T-cell (primary cell): ENCODE measurements at regions not wholly inside any gene's neighbourhood (a gene's known extent, or its start where the extent isn't known, plus 50 kb on each side); places are given as distances from the start of the nearest gene placed in this dataset.

ENCODE experiments used
- ATAC-seq, 4 experiments: fragments of 200-7000 bp in 3 of 4; fragments of 150-1000 bp in 1 of 4; cut with Tn5 transposase; replicated peaks in 1 of 4; 1 replicate in 3 of 4; 2 replicates in 1 of 4; pipeline ENCODE4 v1.10.0; 2021; ENCODE audit warnings: moderate library complexity in 3 of 4, mild to moderate bottlenecking in 2 of 4, moderate number of reproducible peaks in 1 of 4
- CTCF ChIA-PET, 2 donors: fragments of 300-600 bp; sonication (Branson Sonifier 250); formaldehyde crosslinking; loops; one replicate each; lab custom pipeline; 2022; ENCODE audit warnings: antibody characterized with exemption in 2 of 2; lab: Charles Lee
- POLR2A ChIA-PET, 2 donors: fragments of 300-600 bp; sonication (Branson Sonifier 250); formaldehyde crosslinking; loops; one replicate each; lab custom pipeline; 2022; ENCODE audit warnings: antibody characterized with exemption in 2 of 2; lab: Charles Lee
- DNase-seq, 35 experiments: peaks; one replicate each; pipeline versions ENCODE4 v3.0.0 to v3.0.0-alpha.2; 2013 to 2023
- H3K27ac ChIP-seq: one replicate; pipeline ENCODE4 v1.5.1; 2013; ENCODE audit warnings: low read length
- H3K27me3 ChIP-seq, 2 experiments: replicated peaks in 1 of 2; 1 replicate in 1 of 2; 2 replicates in 1 of 2; pipeline versions ENCODE4 v1.6.1 to v1.7.0; 2013; ENCODE audit warnings: low read length in 1 of 2, mixed read lengths in 1 of 2; ENCODE audit not compliant: control insufficient read depth in 2 of 2, insufficient read depth in 2 of 2; ENCODE audit errors: extremely low read depth in 1 of 2
- H3K36me3 ChIP-seq, 2 donors: 1 replicate in 1 of 2; 2 replicates in 1 of 2; pipeline versions ENCODE4 v1.6.1 to v1.7.0; 2013; ENCODE audit warnings: low read length in 1 of 2; ENCODE audit not compliant: control insufficient read depth in 2 of 2, insufficient read depth in 1 of 2; ENCODE audit errors: extremely low read depth in 1 of 2
- H3K4me1 ChIP-seq, 2 experiments: 1 replicate in 1 of 2; 2 replicates in 1 of 2; pipeline versions ENCODE4 v1.6.1 to v1.7.0; 2013; ENCODE audit warnings: low read length in 2 of 2, mixed read lengths in 1 of 2; ENCODE audit not compliant: insufficient read depth in 2 of 2, control insufficient read depth in 1 of 2; ENCODE audit errors: extremely low read depth in 1 of 2
- H3K4me3 ChIP-seq, 2 donors: 1 replicate in 1 of 2; 2 replicates in 1 of 2; pipeline versions ENCODE4 v1.5.1 to v1.7.0; 2013; ENCODE audit warnings: mild to moderate bottlenecking in 2 of 2, low read length in 1 of 2, moderate library complexity in 1 of 2; ENCODE audit not compliant: control insufficient read depth in 1 of 2; ENCODE audit errors: extremely low read depth in 1 of 2
- H3K9me3 ChIP-seq: 2 replicates; pipeline ENCODE4 v1.7.0; 2013
- H3K27ac Mint-ChIP-seq, 2 donors: one replicate each; pipeline ENCODE4 v1.8.0; 2020 to 2021; ENCODE audit warnings: mild to moderate bottlenecking in 2 of 2, mixed read lengths in 2 of 2
- H3K27me3 Mint-ChIP-seq, 2 donors: one replicate each; pipeline ENCODE4 v1.8.0; 2021 to 2022; ENCODE audit warnings: mixed read lengths in 2 of 2
- H3K36me3 Mint-ChIP-seq: one replicate; pipeline ENCODE4 v1.8.0; 2021; ENCODE audit warnings: mixed read lengths
- H3K4me1 Mint-ChIP-seq, 3 donors: one replicate each; pipeline ENCODE4 v1.8.0; 2020 to 2022; ENCODE audit warnings: mixed read lengths in 3 of 3, mild to moderate bottlenecking in 1 of 3
- H3K4me3 Mint-ChIP-seq, 3 donors: one replicate each; pipeline ENCODE4 v1.8.0; 2020 to 2022; ENCODE audit warnings: mild to moderate bottlenecking in 3 of 3, mixed read lengths in 3 of 3, moderate library complexity in 3 of 3
- H3K9me3 Mint-ChIP-seq, 3 donors: one replicate each; pipeline ENCODE4 v1.8.0; 2020 to 2022; ENCODE audit warnings: mixed read lengths in 3 of 3
- WGBS: methylation state at CpG from one replicate; pipeline ENCODE4 v1.1.5; 2013; ENCODE audit warnings: missing lambda C conversion rate; ENCODE audit not compliant: insufficient coverage; 5-methylcytosine and 5-hydroxymethylcytosine counted together

GRCh38 chr18:73621091-73621490 lies 526.5 kb downstream of the FBXO15 start:
- Mint-ChIP-seq H3K27ac (no peak overlapping the region), H3K9me3 (peaks cover under 1 to 11% (median 2%) of the 10 kb centered on the region in 3 donors), H3K4me1 (no peaks in the 10 kb centered on the region), H3K4me3 (no peak overlapping the region), H3K27me3 (no peaks in the 10 kb centered on the region), H3K36me3 (no peaks in the 10 kb centered on the region)
- Histone ChIP-seq H3K4me1 (no peaks in the 10 kb centered on the region), H3K27ac (no peak overlapping the region), H3K27me3 (no peaks in the 10 kb centered on the region), H3K4me3 (no peak overlapping the region), H3K9me3 (no peaks in the 10 kb centered on the region), H3K36me3 (no peaks in the 10 kb centered on the region)
- ATAC-seq, result no peak
- no peak for DNase-seq
- ChIA-PET POLR2A (no interaction called here), CTCF (no interaction called here)
- 100% methylated on average over 1 of the region's 1 CpG for WGBS

GRCh38 chr18:73617981-73618380 lies 529.7 kb downstream of the FBXO15 start:
- no peaks in the 10 kb centered on the region for H3K36me3 Mint-ChIP-seq
- Histone ChIP-seq H3K4me1 (no peaks in the 10 kb centered on the region), H3K27ac (no peak overlapping the region), H3K27me3 (no peaks in the 10 kb centered on the region), H3K36me3 (no peaks in the 10 kb centered on the region), H3K9me3 (no peaks in the 10 kb centered on the region), H3K4me3 (no peak overlapping the region)
- H3K9me3 Mint-ChIP-seq, result peaks cover 2 to 13% (median 6%) of the 10 kb centered on the region in 3 donors
- no peaks in the 10 kb centered on the region for H3K27me3 Mint-ChIP-seq
- H3K27ac Mint-ChIP-seq, result no peak overlapping the region
- POLR2A ChIA-PET, result no interaction called here
- CTCF ChIA-PET, result no interaction called here
- no peaks in the 10 kb centered on the region for H3K4me1 Mint-ChIP-seq
- H3K4me3 Mint-ChIP-seq, result no peak overlapping the region
- no peak for DNase-seq
- ATAC-seq, result no peak

DNA sequence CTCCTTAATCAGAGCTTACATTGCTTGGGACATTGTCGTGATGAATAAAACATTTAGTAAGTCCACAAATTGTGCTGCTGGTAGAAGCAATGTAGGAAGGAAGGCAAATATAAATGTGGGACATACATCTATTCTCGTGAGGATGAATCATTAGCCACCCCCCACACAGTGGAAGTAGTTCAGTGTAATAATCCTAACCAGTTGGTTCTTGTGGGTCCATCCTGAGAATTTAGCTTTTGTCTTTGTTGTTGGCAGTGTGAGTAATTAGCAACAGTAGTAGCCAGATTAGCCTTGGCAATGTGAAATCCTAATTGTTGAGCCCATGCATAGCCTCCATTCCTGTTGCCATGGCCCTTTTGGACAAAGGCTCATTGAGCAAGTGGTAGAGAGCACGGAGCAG lies 532.1 kb downstream of the FBXO15 start:
- Mint-ChIP-seq H3K4me1 (no peaks in the 10 kb centered on the region), H3K9me3 (peaks cover 0 to 16% (median 6%) of the 10 kb centered on the region in 3 donors), H3K36me3 (no peaks in the 10 kb centered on the region), H3K4me3 (no peak overlapping the region), H3K27me3 (no peaks in the 10 kb centered on the region), H3K27ac (no peak overlapping the region)
- POLR2A ChIA-PET, result no interaction called here
- H3K4me3 ChIP-seq, result no peak overlapping the region
- DNase-seq (no peak), ATAC-seq (no peak)
- H3K4me1 ChIP-seq, result no peaks in the 10 kb centered on the region
- H3K27ac ChIP-seq, result no peak overlapping the region
- no peaks in the 10 kb centered on the region for H3K36me3 ChIP-seq
- CTCF ChIA-PET, result no interaction called here
- WGBS, result 100% methylated on average over 1 of the region's 3 CpGs
- no peaks in the 10 kb centered on the region for H3K9me3 ChIP-seq
- no peaks in the 10 kb centered on the region for H3K27me3 ChIP-seq

GRCh38 chr18:73614812-73615211 lies 532.8 kb downstream of the FBXO15 start:
- Mint-ChIP-seq H3K27ac (no peak overlapping the region), H3K4me1 (no peaks in the 10 kb centered on the region), H3K36me3 (no peaks in the 10 kb centered on the region), H3K9me3 (peaks cover 0 to 16% (median 6%) of the 10 kb centered on the region in 3 donors), H3K27me3 (no peaks in the 10 kb centered on the region), H3K4me3 (no peak overlapping the region)
- CTCF ChIA-PET, result no interaction called here
- no CpG with 5 or more reads among the region's 1 CpG for WGBS
- no peak overlapping the region for H3K27ac ChIP-seq
- no peaks in the 10 kb centered on the region for H3K36me3 ChIP-seq
- POLR2A ChIA-PET, result no interaction called here
- DNase-seq (no peak), ATAC-seq (no peak)
- no peak overlapping the region for H3K4me3 ChIP-seq
- H3K27me3 ChIP-seq, result no peaks in the 10 kb centered on the region
- H3K4me1 ChIP-seq, result no peaks in the 10 kb centered on the region
- no peaks in the 10 kb centered on the region for H3K9me3 ChIP-seq

DNA sequence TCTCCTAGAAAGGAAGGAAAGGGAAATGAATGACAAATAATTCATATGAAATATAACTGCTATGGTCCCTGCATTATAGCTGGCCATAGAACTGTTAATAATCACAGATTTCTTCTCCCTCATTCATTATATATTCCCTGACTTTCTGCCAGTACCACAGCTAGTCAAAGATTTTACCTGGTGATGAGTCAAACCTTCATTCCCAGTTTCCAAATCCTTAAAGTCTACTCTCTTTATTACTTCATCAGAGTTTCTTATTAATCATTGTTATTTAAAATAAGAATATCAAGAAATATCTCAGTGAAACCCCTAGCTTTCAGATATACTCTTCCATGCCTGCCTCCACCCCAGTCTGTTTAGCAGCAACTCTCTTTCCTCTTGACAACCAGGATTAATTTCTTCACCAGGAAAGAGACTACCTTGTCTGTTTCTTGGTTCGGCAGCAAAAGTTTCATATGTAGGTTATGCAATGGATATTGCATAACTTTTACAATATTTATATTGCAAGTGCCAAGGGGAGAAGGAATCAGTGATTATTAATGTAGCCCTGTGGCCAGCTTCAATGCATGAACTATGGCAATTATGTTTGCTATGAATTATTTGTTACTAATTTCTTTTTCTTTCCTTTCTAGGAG lies 533.8 kb downstream of the FBXO15 start:
- ChIA-PET POLR2A (no interaction called here), CTCF (no interaction called here)
- no peak overlapping the region for H3K27ac Mint-ChIP-seq
- Histone ChIP-seq H3K4me3 (no peak overlapping the region), H3K27me3 (no peaks in the 10 kb centered on the region), H3K4me1 (no peaks in the 10 kb centered on the region), H3K36me3 (no peaks in the 10 kb centered on the region), H3K27ac (no peak overlapping the region), H3K9me3 (no peaks in the 10 kb centered on the region)
- WGBS, result no CpG with 5 or more reads among the region's 1 CpG
- no peak overlapping the region for H3K4me3 Mint-ChIP-seq
- H3K36me3 Mint-ChIP-seq, result no peaks in the 10 kb centered on the region
- H3K9me3 Mint-ChIP-seq, result peaks cover 0 to 20% (median 6%) of the 10 kb centered on the region in 3 donors
- no peaks in the 10 kb centered on the region for H3K27me3 Mint-ChIP-seq
- DNase-seq, result no peak
- no peak for ATAC-seq
- H3K4me1 Mint-ChIP-seq, result no peaks in the 10 kb centered on the region

DNA sequence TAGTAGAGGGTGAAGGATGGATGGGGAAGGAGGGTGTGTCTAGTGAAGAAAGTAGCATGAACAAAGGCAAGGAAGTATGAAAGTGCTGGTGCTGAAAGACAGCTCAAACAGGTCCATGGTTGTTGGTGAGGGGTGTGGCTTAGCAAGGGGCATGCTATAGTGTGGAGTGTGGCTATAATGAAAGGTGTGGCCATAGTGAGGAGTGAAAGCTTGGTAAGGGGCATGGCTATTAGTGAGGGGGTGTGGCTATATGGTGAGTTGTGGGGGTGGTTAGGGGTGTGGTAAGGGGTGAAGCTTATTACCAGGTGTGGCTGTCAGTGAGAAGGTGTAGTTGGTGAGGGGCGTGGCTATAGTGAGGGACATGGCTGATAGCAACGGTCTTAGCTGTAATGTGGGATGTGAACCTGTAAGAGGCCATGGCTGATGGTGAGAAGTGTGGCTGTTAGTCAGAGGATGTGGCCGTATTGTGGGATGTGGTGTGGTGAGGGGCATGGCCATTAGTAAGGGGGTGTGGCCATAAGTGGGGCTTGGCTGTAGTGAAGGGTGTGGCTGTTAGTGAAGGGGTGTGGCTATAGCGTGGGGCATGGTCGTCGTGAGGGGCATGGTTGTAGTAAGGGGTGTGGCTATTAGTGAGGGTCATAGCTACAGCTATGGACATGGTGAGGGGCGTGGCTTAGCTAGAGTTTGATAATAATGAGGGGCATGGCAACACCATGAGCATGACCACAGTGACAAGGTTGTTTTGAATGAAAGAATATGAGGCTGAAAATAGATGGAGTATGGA lies 549.6 kb downstream of the FBXO15 start:
- Mint-ChIP-seq H3K36me3 (no peaks in the 10 kb centered on the region), H3K4me3 (no peak overlapping the region), H3K27me3 (no peaks in the 10 kb centered on the region), H3K4me1 (no peaks in the 10 kb centered on the region), H3K27ac (no peak overlapping the region), H3K9me3 (peaks cover 8 to 16% (median 8%) of the 10 kb centered on the region in 3 donors)
- H3K27me3 ChIP-seq, result no peaks in the 10 kb centered on the region
- POLR2A ChIA-PET, result no interaction called here
- DNase-seq, result no peak
- no peak overlapping the region for H3K4me3 ChIP-seq
- no peaks in the 10 kb centered on the region for H3K9me3 ChIP-seq
- no peaks in the 10 kb centered on the region for H3K36me3 ChIP-seq
- no peaks in the 10 kb centered on the region for H3K4me1 ChIP-seq
- WGBS, result 67% methylated on average over 7 of the region's 7 CpGs
- no peak for ATAC-seq
- CTCF ChIA-PET, result no interaction called here
- H3K27ac ChIP-seq, result no peak overlapping the region
